B cell (primary cell): ENCODE measurements at regions not wholly inside any gene's neighbourhood (a gene's known extent, or its start where the extent isn't known, plus 50 kb on each side); places are given as distances from the start of the nearest gene placed in this dataset.

Experiments
- EZH2 ChIP-seq: IDR thresholded peaks from 2 replicates; pipeline ENCODE4 v1.6.1; 2012; ENCODE audit warnings: borderline replicate concordance, low read depth, mild to moderate bottlenecking, moderate library complexity, low read length; ENCODE audit not compliant: insufficient read depth, poor library complexity, severe bottlenecking
- TF ChIP-seq, protein P1 (sequence below): fragments of 200-600 bp; IDR thresholded peaks from one replicate; pipeline ENCODE4 v1.8.0; 2022; ENCODE audit warnings: antibody characterized with exemption, mild to moderate bottlenecking

DNA sequence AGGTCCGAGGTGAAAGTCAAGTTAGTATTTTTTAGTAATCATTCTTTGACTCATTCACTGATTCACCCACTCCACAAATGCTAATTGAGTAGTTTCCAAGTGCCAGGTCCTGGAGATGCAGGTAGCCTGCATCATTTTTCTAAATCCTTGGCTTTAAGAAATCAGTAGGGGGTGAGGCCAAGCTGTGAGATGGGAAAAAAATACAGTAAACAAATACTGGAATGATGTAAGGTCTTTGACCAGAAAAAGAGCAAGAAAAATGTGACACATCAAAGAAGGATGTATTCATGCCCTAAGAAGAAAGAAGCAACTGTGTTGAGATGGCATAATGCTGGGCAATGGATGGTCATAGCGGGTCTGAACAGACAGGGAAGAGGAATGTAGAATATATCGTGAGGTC is 1386.6 kb downstream of the PCDH7 start:
- TF ChIP-seq, protein P1, sequence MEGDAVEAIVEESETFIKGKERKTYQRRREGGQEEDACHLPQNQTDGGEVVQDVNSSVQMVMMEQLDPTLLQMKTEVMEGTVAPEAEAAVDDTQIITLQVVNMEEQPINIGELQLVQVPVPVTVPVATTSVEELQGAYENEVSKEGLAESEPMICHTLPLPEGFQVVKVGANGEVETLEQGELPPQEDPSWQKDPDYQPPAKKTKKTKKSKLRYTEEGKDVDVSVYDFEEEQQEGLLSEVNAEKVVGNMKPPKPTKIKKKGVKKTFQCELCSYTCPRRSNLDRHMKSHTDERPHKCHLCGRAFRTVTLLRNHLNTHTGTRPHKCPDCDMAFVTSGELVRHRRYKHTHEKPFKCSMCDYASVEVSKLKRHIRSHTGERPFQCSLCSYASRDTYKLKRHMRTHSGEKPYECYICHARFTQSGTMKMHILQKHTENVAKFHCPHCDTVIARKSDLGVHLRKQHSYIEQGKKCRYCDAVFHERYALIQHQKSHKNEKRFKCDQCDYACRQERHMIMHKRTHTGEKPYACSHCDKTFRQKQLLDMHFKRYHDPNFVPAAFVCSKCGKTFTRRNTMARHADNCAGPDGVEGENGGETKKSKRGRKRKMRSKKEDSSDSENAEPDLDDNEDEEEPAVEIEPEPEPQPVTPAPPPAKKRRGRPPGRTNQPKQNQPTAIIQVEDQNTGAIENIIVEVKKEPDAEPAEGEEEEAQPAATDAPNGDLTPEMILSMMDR: no peak
- TF ChIP-seq EZH2: no peak
